ENCODE measurements at regions not wholly inside any gene's neighbourhood (a gene's known extent, or its start where the extent isn't known, plus 50 kb on each side); places are given as distances from the start of the nearest gene placed in this dataset.

DNA sequence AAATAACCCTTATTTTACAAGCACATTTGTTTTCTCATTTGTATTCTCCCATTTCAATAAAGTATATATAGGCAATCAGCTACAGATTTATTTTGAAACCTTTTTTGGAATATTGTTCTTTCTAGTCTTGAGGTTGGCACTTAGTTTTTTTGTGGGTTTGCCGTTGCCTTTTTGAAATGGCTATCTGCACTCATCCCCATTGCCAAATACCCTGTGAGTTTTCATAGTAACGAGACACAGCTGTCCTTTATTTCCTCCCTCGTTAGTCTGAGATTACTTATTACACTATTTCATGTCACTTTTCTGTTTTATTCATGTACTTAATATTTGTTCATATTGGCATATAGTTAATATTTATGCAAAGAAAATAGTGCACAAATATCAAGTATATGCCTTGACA is 1104.0 kb downstream of the SLC6A15 start:
- TF ChIP-seq CTCF (IDR thresholded peaks at IDR 0.05; ENCODE audit: low read depth, low read length) (no peak), EZH2phosphoT487 (IDR thresholded peaks at IDR 0.05; ENCODE audit: low read depth) (no peak)
